Stimulated activated CD4-positive, alpha-beta T cell treated with anti-CD3 and anti-CD28 coated beads, Interleukin-1b, Interleukin-23, amount 100 ng/mL, for 48 hours (primary cell): ENCODE measurements at regions not wholly inside any gene's neighbourhood (a gene's known extent, or its start where the extent isn't known, plus 50 kb on each side); places are given as distances from the start of the nearest gene placed in this dataset.
"Not testable (repeated sequence)": the region's sequence is repeated elsewhere in the genome, so short reads cannot be mapped to it uniquely, and the experiment has no call there.

ENCODE experiments used
- DNase-seq: peaks from one replicate; pipeline ENCODE4 v3.0.0-alpha.2; 2020

- no peak for DNase-seq
Observed at GRCh38 chr4:112776535-112776934, 139.6 kb downstream of the LARP7 start.

- no peak for DNase-seq
Observed at GRCh38 chr4:112778520-112778919, 141.6 kb downstream of the LARP7 start.

GRCh38 chr4:112793033-112793432, 156.1 kb downstream of the LARP7 start:
- no peak for DNase-seq

- DNase-seq: no peak
Observed at GRCh38 chr4:112800001-112800400, 163.1 kb downstream of the LARP7 start.

GRCh38 chr4:112801341-112801740, 164.4 kb downstream of the LARP7 start:
- no peak for DNase-seq

- no peak for DNase-seq
Observed at GRCh38 chr4:112802780-112803179, 165.8 kb downstream of the LARP7 start.

GRCh38 chr4:112807083-112807482, 170.1 kb downstream of the LARP7 start:
- DNase-seq: no peak

- DNase-seq: no peak
Observed at GRCh38 chr4:112808001-112808400, 171.1 kb downstream of the LARP7 start.

- DNase-seq: peak; percentile 4
Observed at GRCh38 chr4:112813790-112814189, 176.8 kb downstream of the LARP7 start.

GRCh38 chr4:112817933-112818593, 181.1 kb downstream of the LARP7 start:
- peak; percentile 74 for DNase-seq

GRCh38 chr4:112818594-112818965, 181.6 kb downstream of the LARP7 start:
- no peak for DNase-seq

- no peak for DNase-seq
Observed at GRCh38 chr4:112819729-112820128, 182.8 kb downstream of the LARP7 start.

- no peak for DNase-seq
Observed at GRCh38 chr4:112823156-112823555, 186.2 kb downstream of the LARP7 start.

GRCh38 chr4:112823606-112824005, 186.7 kb downstream of the LARP7 start:
- DNase-seq: no peak

GRCh38 chr4:112830753-112831386, 193.9 kb downstream of the LARP7 start:
- no peak for DNase-seq

- no peak for DNase-seq
Observed at GRCh38 chr4:112832493-112832892, 195.6 kb downstream of the LARP7 start.

- DNase-seq: no peak
Observed at GRCh38 chr4:112836895-112837294, 200.0 kb downstream of the LARP7 start.

- DNase-seq: not testable (repeated sequence)
Observed at GRCh38 chr4:112838015-112838414, 201.1 kb downstream of the LARP7 start.

- DNase-seq: no peak
Observed at GRCh38 chr4:112840061-112840460, 203.1 kb downstream of the LARP7 start.

- no peak for DNase-seq
Observed at GRCh38 chr4:112840619-112841018, 203.7 kb downstream of the LARP7 start.

- DNase-seq: no peak
Observed at GRCh38 chr4:112842513-112842912, 205.6 kb downstream of the LARP7 start.

- DNase-seq: no peak
Observed at GRCh38 chr4:112845386-112845785, 204.1 kb upstream of the ANK2 start.

- DNase-seq: no peak
Observed at GRCh38 chr4:112847045-112847444, 202.4 kb upstream of the ANK2 start.

- no peak for DNase-seq
Observed at GRCh38 chr4:112847781-112848180, 201.7 kb upstream of the ANK2 start.

GRCh38 chr4:112848911-112849310, 200.5 kb upstream of the ANK2 start:
- DNase-seq: no peak
